ENCODE measurements at regions not wholly inside any gene's neighbourhood (a gene's known extent, or its start where the extent isn't known, plus 50 kb on each side); places are given as distances from the start of the nearest gene placed in this dataset.

DNA sequence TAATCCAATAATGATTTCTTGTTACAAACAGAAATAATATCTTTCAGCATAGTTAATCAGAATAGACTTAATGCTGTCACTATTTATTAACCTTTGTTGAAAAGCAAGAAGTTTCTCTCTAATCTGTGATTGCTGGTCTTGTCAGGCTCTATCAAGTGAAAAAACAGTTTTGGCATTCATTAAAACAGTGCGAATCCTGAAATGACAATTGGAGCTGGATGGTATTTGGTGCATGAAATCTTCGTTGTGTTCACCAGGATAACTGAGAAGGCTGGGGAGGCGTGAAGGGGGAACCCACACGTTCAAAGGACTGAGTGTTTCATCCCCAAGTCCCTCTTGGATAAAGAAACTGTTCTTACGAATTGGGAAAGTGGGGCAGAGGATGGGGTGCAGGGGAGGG is 190.2 kb upstream of the MYL2 start:
- TF ChIP-seq, protein P1, sequence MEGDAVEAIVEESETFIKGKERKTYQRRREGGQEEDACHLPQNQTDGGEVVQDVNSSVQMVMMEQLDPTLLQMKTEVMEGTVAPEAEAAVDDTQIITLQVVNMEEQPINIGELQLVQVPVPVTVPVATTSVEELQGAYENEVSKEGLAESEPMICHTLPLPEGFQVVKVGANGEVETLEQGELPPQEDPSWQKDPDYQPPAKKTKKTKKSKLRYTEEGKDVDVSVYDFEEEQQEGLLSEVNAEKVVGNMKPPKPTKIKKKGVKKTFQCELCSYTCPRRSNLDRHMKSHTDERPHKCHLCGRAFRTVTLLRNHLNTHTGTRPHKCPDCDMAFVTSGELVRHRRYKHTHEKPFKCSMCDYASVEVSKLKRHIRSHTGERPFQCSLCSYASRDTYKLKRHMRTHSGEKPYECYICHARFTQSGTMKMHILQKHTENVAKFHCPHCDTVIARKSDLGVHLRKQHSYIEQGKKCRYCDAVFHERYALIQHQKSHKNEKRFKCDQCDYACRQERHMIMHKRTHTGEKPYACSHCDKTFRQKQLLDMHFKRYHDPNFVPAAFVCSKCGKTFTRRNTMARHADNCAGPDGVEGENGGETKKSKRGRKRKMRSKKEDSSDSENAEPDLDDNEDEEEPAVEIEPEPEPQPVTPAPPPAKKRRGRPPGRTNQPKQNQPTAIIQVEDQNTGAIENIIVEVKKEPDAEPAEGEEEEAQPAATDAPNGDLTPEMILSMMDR (IDR thresholded peaks at IDR 0.05 in 2 of 3, conservative IDR thresholded peaks at IDR 0.05 in 1 of 3; ENCODE audit: borderline replicate concordance in 1 of 3, insufficient read depth in 1 of 3, low read depth in 2 of 3, low read length in 2 of 3): no peak
- no peak for TF ChIP-seq SP1 (IDR thresholded peaks at IDR 0.05; ENCODE audit: low read depth)
- TF ChIP-seq ZNF274 (IDR thresholded peaks at IDR 0.05; ENCODE audit: low read depth, low read length): no peak
- no peak for TF ChIP-seq POLR2AphosphoS5 (IDR thresholded peaks at IDR 0.05; ENCODE audit: low read depth, low read length)
- no peak for TF ChIP-seq ZFX (IDR thresholded peaks at IDR 0.05)
- TF ChIP-seq, protein P2, sequence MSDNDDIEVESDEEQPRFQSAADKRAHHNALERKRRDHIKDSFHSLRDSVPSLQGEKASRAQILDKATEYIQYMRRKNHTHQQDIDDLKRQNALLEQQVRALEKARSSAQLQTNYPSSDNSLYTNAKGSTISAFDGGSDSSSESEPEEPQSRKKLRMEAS (IDR thresholded peaks at IDR 0.05): no peak
- TF ChIP-seq POLR2A (IDR thresholded peaks at IDR 0.05; ENCODE audit: borderline replicate concordance, extremely low read depth, insufficient read depth, insufficient read length): no peak
- TF ChIP-seq, protein P3, sequence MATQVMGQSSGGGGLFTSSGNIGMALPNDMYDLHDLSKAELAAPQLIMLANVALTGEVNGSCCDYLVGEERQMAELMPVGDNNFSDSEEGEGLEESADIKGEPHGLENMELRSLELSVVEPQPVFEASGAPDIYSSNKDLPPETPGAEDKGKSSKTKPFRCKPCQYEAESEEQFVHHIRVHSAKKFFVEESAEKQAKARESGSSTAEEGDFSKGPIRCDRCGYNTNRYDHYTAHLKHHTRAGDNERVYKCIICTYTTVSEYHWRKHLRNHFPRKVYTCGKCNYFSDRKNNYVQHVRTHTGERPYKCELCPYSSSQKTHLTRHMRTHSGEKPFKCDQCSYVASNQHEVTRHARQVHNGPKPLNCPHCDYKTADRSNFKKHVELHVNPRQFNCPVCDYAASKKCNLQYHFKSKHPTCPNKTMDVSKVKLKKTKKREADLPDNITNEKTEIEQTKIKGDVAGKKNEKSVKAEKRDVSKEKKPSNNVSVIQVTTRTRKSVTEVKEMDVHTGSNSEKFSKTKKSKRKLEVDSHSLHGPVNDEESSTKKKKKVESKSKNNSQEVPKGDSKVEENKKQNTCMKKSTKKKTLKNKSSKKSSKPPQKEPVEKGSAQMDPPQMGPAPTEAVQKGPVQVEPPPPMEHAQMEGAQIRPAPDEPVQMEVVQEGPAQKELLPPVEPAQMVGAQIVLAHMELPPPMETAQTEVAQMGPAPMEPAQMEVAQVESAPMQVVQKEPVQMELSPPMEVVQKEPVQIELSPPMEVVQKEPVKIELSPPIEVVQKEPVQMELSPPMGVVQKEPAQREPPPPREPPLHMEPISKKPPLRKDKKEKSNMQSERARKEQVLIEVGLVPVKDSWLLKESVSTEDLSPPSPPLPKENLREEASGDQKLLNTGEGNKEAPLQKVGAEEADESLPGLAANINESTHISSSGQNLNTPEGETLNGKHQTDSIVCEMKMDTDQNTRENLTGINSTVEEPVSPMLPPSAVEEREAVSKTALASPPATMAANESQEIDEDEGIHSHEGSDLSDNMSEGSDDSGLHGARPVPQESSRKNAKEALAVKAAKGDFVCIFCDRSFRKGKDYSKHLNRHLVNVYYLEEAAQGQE (IDR thresholded peaks at IDR 0.05; ENCODE audit: low read depth): no peak
- no peak for TF ChIP-seq TCF7L2 (IDR thresholded peaks at IDR 0.05; ENCODE audit: borderline replicate concordance, extremely low read depth, insufficient read depth, insufficient read length)
- TF ChIP-seq EZH2phosphoT487 (IDR thresholded peaks at IDR 0.05; ENCODE audit: borderline replicate concordance): no peak
- no peak for TF ChIP-seq SRF (IDR thresholded peaks at IDR 0.05; ENCODE audit: low read depth)
- TF ChIP-seq SIN3A (IDR thresholded peaks at IDR 0.05; ENCODE audit: low read depth): no peak
- TF ChIP-seq, protein P4, sequence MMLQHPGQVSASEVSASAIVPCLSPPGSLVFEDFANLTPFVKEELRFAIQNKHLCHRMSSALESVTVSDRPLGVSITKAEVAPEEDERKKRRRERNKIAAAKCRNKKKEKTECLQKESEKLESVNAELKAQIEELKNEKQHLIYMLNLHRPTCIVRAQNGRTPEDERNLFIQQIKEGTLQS (IDR thresholded peaks at IDR 0.05): no peak
